ENCODE measurements at regions not wholly inside any gene's neighbourhood (a gene's known extent, or its start where the extent isn't known, plus 50 kb on each side); places are given as distances from the start of the nearest gene placed in this dataset.

DNA sequence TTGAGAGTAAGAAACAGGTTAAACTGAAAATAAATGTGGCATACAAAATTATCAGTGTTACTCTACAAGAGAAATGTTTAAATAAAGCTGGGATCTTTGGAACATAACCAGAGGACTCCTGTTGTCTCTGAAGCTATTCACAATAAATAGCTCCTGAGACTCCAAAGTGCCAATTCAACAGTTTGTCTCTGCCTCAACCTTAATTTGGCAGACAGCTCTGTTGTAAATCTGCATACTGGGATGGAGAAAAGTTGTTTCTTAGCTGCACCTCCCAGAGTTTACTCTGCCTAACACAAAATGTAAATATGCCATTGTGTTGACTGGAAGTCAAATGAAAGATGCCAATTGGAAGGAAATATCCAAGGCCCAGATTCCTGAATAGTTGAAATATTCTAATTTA is 238.5 kb upstream of the EPHA4 start:
- TF ChIP-seq, protein P1, sequence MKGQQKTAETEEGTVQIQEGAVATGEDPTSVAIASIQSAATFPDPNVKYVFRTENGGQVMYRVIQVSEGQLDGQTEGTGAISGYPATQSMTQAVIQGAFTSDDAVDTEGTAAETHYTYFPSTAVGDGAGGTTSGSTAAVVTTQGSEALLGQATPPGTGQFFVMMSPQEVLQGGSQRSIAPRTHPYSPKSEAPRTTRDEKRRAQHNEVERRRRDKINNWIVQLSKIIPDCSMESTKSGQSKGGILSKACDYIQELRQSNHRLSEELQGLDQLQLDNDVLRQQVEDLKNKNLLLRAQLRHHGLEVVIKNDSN (IDR thresholded peaks at IDR 0.05): no peak
- TF ChIP-seq TCF12 (IDR thresholded peaks at IDR 0.05; ENCODE audit: low read depth) (no peak), FOXM1 (IDR thresholded peaks at IDR 0.05; ENCODE audit: borderline replicate concordance, low read depth) (no peak), TEAD4 (IDR thresholded peaks at IDR 0.05) (no peak), EP300 (IDR thresholded peaks at IDR 0.05; ENCODE audit: borderline replicate concordance) (no peak), CEBPB (IDR thresholded peaks at IDR 0.05) (no peak), CREB1 (IDR thresholded peaks at IDR 0.05; ENCODE audit: low read depth) (no peak), NFIC (IDR thresholded peaks at IDR 0.05) (no peak), TAF1 (IDR thresholded peaks at IDR 0.05; ENCODE audit: low read depth) (no peak), RAD21 (IDR thresholded peaks at IDR 0.05; ENCODE audit: low read depth) (no peak), YY1 (IDR thresholded peaks at IDR 0.05; ENCODE audit: low read depth) (no peak), ZBTB7A (IDR thresholded peaks at IDR 0.05; ENCODE audit: low read depth) (no peak)
- TF ChIP-seq, protein P2, sequence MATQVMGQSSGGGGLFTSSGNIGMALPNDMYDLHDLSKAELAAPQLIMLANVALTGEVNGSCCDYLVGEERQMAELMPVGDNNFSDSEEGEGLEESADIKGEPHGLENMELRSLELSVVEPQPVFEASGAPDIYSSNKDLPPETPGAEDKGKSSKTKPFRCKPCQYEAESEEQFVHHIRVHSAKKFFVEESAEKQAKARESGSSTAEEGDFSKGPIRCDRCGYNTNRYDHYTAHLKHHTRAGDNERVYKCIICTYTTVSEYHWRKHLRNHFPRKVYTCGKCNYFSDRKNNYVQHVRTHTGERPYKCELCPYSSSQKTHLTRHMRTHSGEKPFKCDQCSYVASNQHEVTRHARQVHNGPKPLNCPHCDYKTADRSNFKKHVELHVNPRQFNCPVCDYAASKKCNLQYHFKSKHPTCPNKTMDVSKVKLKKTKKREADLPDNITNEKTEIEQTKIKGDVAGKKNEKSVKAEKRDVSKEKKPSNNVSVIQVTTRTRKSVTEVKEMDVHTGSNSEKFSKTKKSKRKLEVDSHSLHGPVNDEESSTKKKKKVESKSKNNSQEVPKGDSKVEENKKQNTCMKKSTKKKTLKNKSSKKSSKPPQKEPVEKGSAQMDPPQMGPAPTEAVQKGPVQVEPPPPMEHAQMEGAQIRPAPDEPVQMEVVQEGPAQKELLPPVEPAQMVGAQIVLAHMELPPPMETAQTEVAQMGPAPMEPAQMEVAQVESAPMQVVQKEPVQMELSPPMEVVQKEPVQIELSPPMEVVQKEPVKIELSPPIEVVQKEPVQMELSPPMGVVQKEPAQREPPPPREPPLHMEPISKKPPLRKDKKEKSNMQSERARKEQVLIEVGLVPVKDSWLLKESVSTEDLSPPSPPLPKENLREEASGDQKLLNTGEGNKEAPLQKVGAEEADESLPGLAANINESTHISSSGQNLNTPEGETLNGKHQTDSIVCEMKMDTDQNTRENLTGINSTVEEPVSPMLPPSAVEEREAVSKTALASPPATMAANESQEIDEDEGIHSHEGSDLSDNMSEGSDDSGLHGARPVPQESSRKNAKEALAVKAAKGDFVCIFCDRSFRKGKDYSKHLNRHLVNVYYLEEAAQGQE (IDR thresholded peaks at IDR 0.05; ENCODE audit: low read depth): no peak
- TF ChIP-seq, protein P3, sequence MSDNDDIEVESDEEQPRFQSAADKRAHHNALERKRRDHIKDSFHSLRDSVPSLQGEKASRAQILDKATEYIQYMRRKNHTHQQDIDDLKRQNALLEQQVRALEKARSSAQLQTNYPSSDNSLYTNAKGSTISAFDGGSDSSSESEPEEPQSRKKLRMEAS (IDR thresholded peaks at IDR 0.05): no peak

DNA sequence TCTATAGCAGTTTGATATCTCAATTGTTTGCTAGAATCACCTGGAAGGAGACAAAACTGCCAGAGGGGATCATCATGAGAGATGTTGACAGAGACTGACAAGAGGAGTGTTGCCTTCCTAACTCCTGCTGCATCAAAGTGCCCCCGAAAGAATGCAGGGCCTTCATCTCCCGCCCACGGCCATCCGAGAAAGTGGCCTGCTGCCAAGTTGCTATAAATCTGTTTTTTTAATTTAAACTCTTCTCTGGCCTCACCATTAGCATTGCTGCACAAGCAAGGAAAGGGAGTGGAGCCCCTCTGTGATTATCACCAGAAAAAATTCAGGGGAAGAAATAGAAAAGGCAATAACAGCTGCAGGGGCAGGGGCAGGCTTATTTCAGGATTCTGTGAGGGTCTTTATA is 238.1 kb upstream of the EPHA4 start:
- no peak for TF ChIP-seq NFIC (IDR thresholded peaks at IDR 0.05)

DNA sequence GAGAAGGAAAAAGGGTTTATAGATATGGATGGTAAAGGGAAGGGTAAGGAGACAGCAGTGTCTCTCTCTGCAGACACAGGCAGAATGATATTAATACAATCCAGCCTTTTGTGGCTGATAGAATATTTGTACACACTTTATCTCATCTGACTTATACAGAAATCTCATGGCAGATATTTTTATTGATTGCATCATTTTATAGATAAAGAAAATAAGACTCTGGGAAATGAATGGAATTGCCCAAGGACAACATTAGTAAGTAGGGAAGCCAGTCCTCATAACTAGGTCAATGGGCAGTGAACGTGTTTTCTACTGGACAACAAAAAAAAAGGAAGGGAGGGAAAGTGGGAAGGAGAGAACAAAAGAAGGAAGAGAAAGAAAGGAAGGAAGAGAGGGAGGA is 236.4 kb upstream of the EPHA4 start:
- TF ChIP-seq YY1 (IDR thresholded peaks at IDR 0.05; ENCODE audit: low read depth): no peak
- TF ChIP-seq, protein P2 (IDR thresholded peaks at IDR 0.05; ENCODE audit: low read depth): no peak
- no peak for TF ChIP-seq EGR1 (IDR thresholded peaks at IDR 0.05)
- TF ChIP-seq, protein P3 (IDR thresholded peaks at IDR 0.05): no peak
- no peak for TF ChIP-seq EP300 (IDR thresholded peaks at IDR 0.05; ENCODE audit: borderline replicate concordance)

DNA sequence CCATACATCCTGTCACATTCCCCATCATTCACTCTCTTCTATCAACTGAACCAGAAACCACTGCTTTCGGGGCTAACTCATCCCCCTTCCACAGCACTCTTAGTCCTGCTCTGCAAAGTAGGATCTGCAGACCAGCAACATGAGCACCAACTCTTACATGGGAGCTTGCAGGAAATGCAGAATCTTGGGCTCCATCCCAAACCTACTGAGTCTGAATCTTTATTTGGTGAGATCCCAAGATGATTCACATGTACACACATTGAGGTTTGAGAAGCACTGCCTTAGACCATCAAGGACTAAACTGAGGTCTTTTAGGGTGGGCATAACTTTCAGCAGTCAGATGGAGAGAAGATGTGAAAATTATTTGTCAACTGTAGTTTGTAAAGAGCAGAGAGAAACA is 235.6 kb upstream of the EPHA4 start:
- TF ChIP-seq TAF1 (IDR thresholded peaks at IDR 0.05; ENCODE audit: low read depth): no peak
- no peak for TF ChIP-seq EP300 (IDR thresholded peaks at IDR 0.05; ENCODE audit: borderline replicate concordance)
- TF ChIP-seq RAD21 (IDR thresholded peaks at IDR 0.05; ENCODE audit: low read depth): no peak
- no peak for TF ChIP-seq FOXM1 (IDR thresholded peaks at IDR 0.05; ENCODE audit: borderline replicate concordance, low read depth)
- TF ChIP-seq TEAD4 (IDR thresholded peaks at IDR 0.05): no peak
- no peak for TF ChIP-seq CREB1 (IDR thresholded peaks at IDR 0.05; ENCODE audit: low read depth)
- no peak for TF ChIP-seq EGR1 (IDR thresholded peaks at IDR 0.05)
- TF ChIP-seq TCF12 (IDR thresholded peaks at IDR 0.05; ENCODE audit: low read depth): no peak
- TF ChIP-seq NFIC (IDR thresholded peaks at IDR 0.05): no peak
- TF ChIP-seq, protein P2 (IDR thresholded peaks at IDR 0.05; ENCODE audit: low read depth): no peak
- no peak for TF ChIP-seq YY1 (IDR thresholded peaks at IDR 0.05; ENCODE audit: low read depth)
- TF ChIP-seq, protein P3 (IDR thresholded peaks at IDR 0.05): no peak
- no peak for TF ChIP-seq ZBTB7A (IDR thresholded peaks at IDR 0.05; ENCODE audit: low read depth)
- no peak for TF ChIP-seq CEBPB (IDR thresholded peaks at IDR 0.05)
- TF ChIP-seq, protein P1 (IDR thresholded peaks at IDR 0.05): no peak

DNA sequence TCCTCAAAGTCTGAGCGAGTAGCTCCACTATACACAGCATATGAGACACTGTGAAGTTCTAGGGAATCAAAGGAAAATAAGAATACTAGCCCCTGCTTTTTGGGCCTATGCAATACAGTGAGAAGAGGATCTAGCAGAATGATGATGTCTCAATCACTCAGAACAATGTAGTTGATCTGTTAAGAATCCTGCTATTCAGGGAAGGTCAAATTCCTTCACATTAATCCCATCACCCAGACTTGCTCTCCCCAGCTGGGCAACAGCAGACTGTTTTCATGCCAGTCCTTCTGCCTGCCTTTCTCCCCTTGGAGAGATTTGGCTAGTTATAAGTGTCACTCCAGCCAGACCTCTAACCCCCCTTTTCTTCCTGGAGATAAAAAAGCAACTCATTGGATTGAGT is 230.0 kb upstream of the EPHA4 start:
- TF ChIP-seq NFIC (IDR thresholded peaks at IDR 0.05) (no peak), TAF1 (IDR thresholded peaks at IDR 0.05; ENCODE audit: low read depth) (no peak), ZBTB7A (IDR thresholded peaks at IDR 0.05; ENCODE audit: low read depth) (no peak), CEBPB (IDR thresholded peaks at IDR 0.05) (no peak)
- TF ChIP-seq, protein P3 (IDR thresholded peaks at IDR 0.05): no peak

Measured in Ishikawa (cell line).